OCI-LY1 (cell line): ENCODE measurements at regions not wholly inside any gene's neighbourhood (a gene's known extent, or its start where the extent isn't known, plus 50 kb on each side); places are given as distances from the start of the nearest gene placed in this dataset.

Experiments used
- EZH2 ChIP-seq: fragments of 200-600 bp; sonication (generic), shearing (Covaris generic); IDR thresholded peaks from 2 replicates; pipeline ENCODE4 v1.8.0; 2017; ENCODE audit warnings: borderline replicate concordance, mixed run types, mild to moderate bottlenecking, antibody characterized with exemption, low read length, moderate library complexity, mixed read lengths
- TF ChIP-seq, protein P1 (sequence below): fragments of 200-600 bp; sonication (generic), shearing (Covaris generic); IDR thresholded peaks from 2 replicates; pipeline ENCODE4 v1.5.1; 2017; ENCODE audit warnings: mild to moderate bottlenecking, antibody characterized with exemption, low read length, moderate library complexity, mixed read lengths

DNA sequence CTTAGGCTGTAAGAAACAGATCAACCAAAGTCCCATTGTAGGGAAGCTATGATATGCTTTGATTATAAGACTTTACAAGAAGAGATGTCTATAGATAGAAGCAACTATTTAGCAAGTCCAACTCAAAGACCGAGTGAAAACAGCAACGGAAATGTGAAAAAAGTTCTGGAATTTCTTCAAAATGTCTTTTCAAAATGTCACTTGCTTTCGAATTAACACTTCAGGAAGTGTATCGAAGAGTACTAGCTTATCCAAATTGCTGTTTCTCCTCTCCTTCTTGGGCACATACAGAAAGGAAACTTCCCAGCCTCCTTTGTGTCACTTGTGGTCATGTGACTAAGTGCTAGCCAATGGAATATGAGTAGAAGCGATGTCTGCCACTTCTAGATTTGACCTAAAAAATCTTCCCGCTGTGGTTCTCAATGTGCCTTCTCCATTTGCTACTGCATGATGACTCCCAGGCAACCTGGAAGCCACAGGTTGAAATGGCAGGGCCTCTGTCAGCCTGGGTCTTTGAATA is 89.9 kb downstream of the TSEN15 start:
- TF ChIP-seq, protein P1, sequence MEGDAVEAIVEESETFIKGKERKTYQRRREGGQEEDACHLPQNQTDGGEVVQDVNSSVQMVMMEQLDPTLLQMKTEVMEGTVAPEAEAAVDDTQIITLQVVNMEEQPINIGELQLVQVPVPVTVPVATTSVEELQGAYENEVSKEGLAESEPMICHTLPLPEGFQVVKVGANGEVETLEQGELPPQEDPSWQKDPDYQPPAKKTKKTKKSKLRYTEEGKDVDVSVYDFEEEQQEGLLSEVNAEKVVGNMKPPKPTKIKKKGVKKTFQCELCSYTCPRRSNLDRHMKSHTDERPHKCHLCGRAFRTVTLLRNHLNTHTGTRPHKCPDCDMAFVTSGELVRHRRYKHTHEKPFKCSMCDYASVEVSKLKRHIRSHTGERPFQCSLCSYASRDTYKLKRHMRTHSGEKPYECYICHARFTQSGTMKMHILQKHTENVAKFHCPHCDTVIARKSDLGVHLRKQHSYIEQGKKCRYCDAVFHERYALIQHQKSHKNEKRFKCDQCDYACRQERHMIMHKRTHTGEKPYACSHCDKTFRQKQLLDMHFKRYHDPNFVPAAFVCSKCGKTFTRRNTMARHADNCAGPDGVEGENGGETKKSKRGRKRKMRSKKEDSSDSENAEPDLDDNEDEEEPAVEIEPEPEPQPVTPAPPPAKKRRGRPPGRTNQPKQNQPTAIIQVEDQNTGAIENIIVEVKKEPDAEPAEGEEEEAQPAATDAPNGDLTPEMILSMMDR: no peak
- no peak for TF ChIP-seq EZH2
